Neural progenitor cell (in vitro differentiated cells): ENCODE measurements at regions not wholly inside any gene's neighbourhood (a gene's known extent, or its start where the extent isn't known, plus 50 kb on each side); places are given as distances from the start of the nearest gene placed in this dataset.

ENCODE experiments used
- CTCF ChIP-seq: fragments of 200-600 bp; sonication (generic); IDR thresholded peaks from 2 replicates; pipeline ENCODE4 v1.5.1; 2017; ENCODE audit warnings: antibody characterized with exemption, mild to moderate bottlenecking
- EZH2 ChIP-seq: fragments of 200-600 bp; sonication (generic); IDR thresholded peaks from 2 replicates; pipeline ENCODE4 v1.6.1; 2017; ENCODE audit warnings: antibody characterized with exemption, mild to moderate bottlenecking, moderate library complexity

DNA sequence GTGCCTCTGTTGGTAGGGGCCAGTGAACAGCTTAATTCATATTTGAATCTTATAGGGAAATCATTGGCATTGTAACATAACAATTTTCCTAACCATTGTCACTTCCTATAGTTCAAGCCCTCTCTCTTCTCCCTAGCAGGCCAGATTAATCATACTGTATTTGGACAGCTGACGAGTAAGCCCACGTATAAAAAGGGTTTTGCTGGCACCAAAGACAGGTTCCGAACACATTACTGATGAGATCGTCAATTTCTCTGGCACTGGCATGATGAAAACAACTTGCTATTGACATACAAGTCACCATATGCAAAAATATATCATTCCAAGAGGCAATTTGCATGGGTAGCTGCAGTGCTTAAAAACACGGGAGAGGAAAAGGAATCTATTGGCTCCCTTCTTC lies 891.1 kb upstream of the AUTS2 start:
- TF ChIP-seq CTCF (no peak), EZH2 (no peak)
